Mesenchymal stem cell (in vitro differentiated cells and primary cell): ENCODE measurements at regions not wholly inside any gene's neighbourhood (a gene's known extent, or its start where the extent isn't known, plus 50 kb on each side); places are given as distances from the start of the nearest gene placed in this dataset.
A peak's percentile ranks its signal among the peaks of the same experiment; 100 is the strongest.

ENCODE experiments used
- DNase-seq: peaks from one replicate; pipeline ENCODE4 v3.0.0-alpha.2; 2013
- H2AFZ ChIP-seq: one replicate; pipeline ENCODE4 v1.6.1; 2013; ENCODE audit warnings: low read depth, mild to moderate bottlenecking, control low read depth, inconsistent platforms, low read length, moderate library complexity
- H2AK5ac ChIP-seq: 2 replicates; pipeline ENCODE4 v1.6.1; 2013; ENCODE audit warnings: low read length, moderate library complexity, mild to moderate bottlenecking, inconsistent platforms; ENCODE audit not compliant: severe bottlenecking
- H2BK120ac ChIP-seq: one replicate; pipeline ENCODE4 v1.6.1; 2013; ENCODE audit warnings: low read depth, mild to moderate bottlenecking, inconsistent platforms, low read length, moderate library complexity
- H2BK12ac ChIP-seq, 2 experiments: one replicate each; pipeline ENCODE4 v1.6.1; 2013; ENCODE audit warnings: inconsistent platforms in 2 of 2, low read length in 2 of 2, mild to moderate bottlenecking in 2 of 2, moderate library complexity in 2 of 2, control low read depth in 1 of 2
- H2BK15ac ChIP-seq: one replicate; pipeline ENCODE4 v1.6.1; 2013; ENCODE audit warnings: mild to moderate bottlenecking, low read depth, inconsistent platforms; ENCODE audit not compliant: poor library complexity, severe bottlenecking
- H2BK5ac ChIP-seq: 2 replicates; pipeline ENCODE4 v1.6.1; 2013; ENCODE audit warnings: low read depth, mild to moderate bottlenecking, low read length, control low read depth, inconsistent platforms; ENCODE audit not compliant: poor library complexity, severe bottlenecking
- H3K14ac ChIP-seq, 2 experiments: one replicate each; pipeline ENCODE4 v1.6.1; 2013; ENCODE audit warnings: inconsistent platforms in 2 of 2, low read length in 2 of 2, control low read depth in 1 of 2, mild to moderate bottlenecking in 1 of 2, moderate library complexity in 1 of 2
- H3K18ac ChIP-seq, 2 experiments: one replicate each; pipeline ENCODE4 v1.6.1; 2013; ENCODE audit warnings: inconsistent platforms in 2 of 2, low read length in 2 of 2, control low read depth in 1 of 2, low read depth in 1 of 2, mild to moderate bottlenecking in 1 of 2
- H3K23ac ChIP-seq, 2 experiments: one replicate each; pipeline ENCODE4 v1.6.1; 2013; ENCODE audit warnings: inconsistent platforms in 2 of 2, low read length in 2 of 2, mild to moderate bottlenecking in 2 of 2, moderate library complexity in 2 of 2, control low read depth in 1 of 2
- H3K27ac ChIP-seq: 2 replicates; pipeline ENCODE4 v1.5.1; 2013; ENCODE audit warnings: mild to moderate bottlenecking, moderate library complexity, low read length, control low read depth, inconsistent platforms; ENCODE audit not compliant: poor library complexity, severe bottlenecking
- H3K27me3 ChIP-seq, 2 experiments: 2 replicates each; pipeline versions ENCODE4 v1.6.1 to v1.7.0; 2013; ENCODE audit warnings: low read length in 2 of 2, mild to moderate bottlenecking in 2 of 2, moderate library complexity in 2 of 2, control low read depth in 1 of 2, inconsistent platforms in 1 of 2; ENCODE audit not compliant: control insufficient read depth in 1 of 2, insufficient read depth in 1 of 2
- H3K36me3 ChIP-seq, 2 experiments: 2 replicates each; pipeline versions ENCODE4 v1.6.1 to v1.7.0; 2013; ENCODE audit warnings: low read length in 2 of 2, control low read depth in 1 of 2, inconsistent platforms in 1 of 2, low read depth in 1 of 2, mild to moderate bottlenecking in 1 of 2; ENCODE audit not compliant: insufficient read depth in 2 of 2, control insufficient read depth in 1 of 2
- H3K4ac ChIP-seq, 2 experiments: one replicate each; pipeline ENCODE4 v1.6.1; 2013; ENCODE audit warnings: inconsistent platforms in 2 of 2, low read length in 2 of 2, mild to moderate bottlenecking in 2 of 2, moderate library complexity in 2 of 2, control low read depth in 1 of 2, low read depth in 1 of 2
- H3K4me1 ChIP-seq: 2 replicates; pipeline ENCODE4 v1.6.1; 2013; ENCODE audit warnings: low read depth, low read length, control low read depth; ENCODE audit not compliant: control insufficient read depth, insufficient read depth
- H3K4me2 ChIP-seq: 2 replicates; pipeline ENCODE4 v1.6.1; 2013; ENCODE audit warnings: low read length, mild to moderate bottlenecking, inconsistent platforms; ENCODE audit not compliant: poor library complexity, severe bottlenecking
- H3K4me3 ChIP-seq, 2 experiments: 2 replicates each; pipeline versions ENCODE4 v1.5.1 to v1.7.0; 2013; ENCODE audit warnings: low read length in 2 of 2, mild to moderate bottlenecking in 2 of 2, control low read depth in 1 of 2, low read depth in 1 of 2; ENCODE audit not compliant: insufficient read depth in 1 of 2
- H3K79me1 ChIP-seq: replicated peaks from 2 replicates; pipeline ENCODE4 v1.6.1; 2013; ENCODE audit warnings: mild to moderate bottlenecking, control low read depth, low read length, inconsistent platforms; ENCODE audit not compliant: poor library complexity, severe bottlenecking
- H3K9ac ChIP-seq: 2 replicates; pipeline ENCODE4 v1.7.0; 2013; ENCODE audit warnings: mild to moderate bottlenecking, low read length, moderate library complexity
- H3K9me3 ChIP-seq: 2 replicates; pipeline ENCODE4 v1.7.0; 2013; ENCODE audit warnings: mild to moderate bottlenecking, low read length; ENCODE audit not compliant: control insufficient read depth
- H4K8ac ChIP-seq: one replicate; pipeline ENCODE4 v1.6.1; 2013; ENCODE audit warnings: inconsistent platforms, mild to moderate bottlenecking, low read length, moderate library complexity
- H4K91ac ChIP-seq: one replicate; pipeline ENCODE4 v1.6.1; 2013; ENCODE audit warnings: mild to moderate bottlenecking, low read length, inconsistent platforms
- WGBS: methylation state at CpG from one replicate; pipeline ENCODE4 v1.1.7; 2013; ENCODE audit warnings: mixed read lengths; 5-methylcytosine and 5-hydroxymethylcytosine counted together

DNA sequence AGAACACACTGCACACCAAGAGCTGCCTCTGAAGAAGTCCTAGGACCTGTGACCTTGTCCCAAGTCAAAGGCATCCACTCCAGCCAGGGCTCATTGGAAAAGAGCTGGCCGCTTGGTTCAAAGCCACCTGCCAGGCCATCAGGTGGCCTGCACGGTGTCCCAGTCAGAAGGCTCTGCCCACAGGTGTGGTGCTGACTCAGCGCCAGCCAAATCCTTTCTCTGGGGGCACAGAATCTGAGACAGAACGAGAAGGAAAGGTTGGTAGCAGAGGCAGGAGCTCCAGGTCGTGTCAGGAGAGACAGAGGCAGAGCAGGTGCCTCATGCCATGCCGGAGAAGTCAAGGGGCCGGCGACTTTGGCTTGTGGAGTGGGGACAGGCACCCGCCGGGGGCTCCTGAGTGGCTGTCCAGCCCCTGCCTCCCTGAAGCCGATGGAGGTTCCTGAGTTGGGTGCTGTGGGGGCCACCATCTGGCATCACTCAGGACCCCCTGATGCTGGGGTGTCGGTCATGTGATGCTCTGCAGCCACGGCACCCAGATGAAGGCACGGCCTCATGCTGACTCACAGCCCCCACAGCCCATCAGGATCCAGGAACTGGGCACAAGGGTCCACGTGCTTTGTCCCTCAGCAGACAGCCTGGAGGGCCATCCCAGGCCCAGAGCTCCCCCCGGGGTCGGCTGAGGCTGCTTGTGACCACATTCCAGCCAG, 128.1 kb upstream of the FOXF1 start:
- Histone ChIP-seq H4K91ac (peak overlapping the region; percentile 90), H2BK120ac (peak overlapping the region; percentile 81), H3K4me3 (no peak overlapping the region), H2BK15ac (peak overlapping the region; percentile 99), H2AK5ac (no peak overlapping the region), H2AFZ (no peak overlapping the region), H3K4me1 (peaks cover 2% of the 10 kb centered on the region), H4K8ac (peak overlapping the region; percentile 76), H3K4me2 (no peak overlapping the region), H3K9me3 (no peaks in the 10 kb centered on the region), H2BK12ac (peak overlapping the region; percentile 99 to 100), H3K36me3 (no peaks in the 10 kb centered on the region), H3K18ac (peak overlapping the region; percentile 31 to 93), H3K14ac (peak overlapping the region in 1 of 2 experiments; percentile 80), H3K79me1 (no peaks in the 10 kb centered on the region), H3K9ac (no peak overlapping the region), H3K27me3 (peaks cover 0 to 10% of the 10 kb centered on the region in 2 experiments), H3K23ac (no peak overlapping the region), H3K4ac (peak overlapping the region; percentile 42 to 96), H2BK5ac (no peak overlapping the region), H3K27ac (no peak overlapping the region)
- 86% methylated on average over 17 of the region's 17 CpGs for WGBS
- no peak for DNase-seq

DNA sequence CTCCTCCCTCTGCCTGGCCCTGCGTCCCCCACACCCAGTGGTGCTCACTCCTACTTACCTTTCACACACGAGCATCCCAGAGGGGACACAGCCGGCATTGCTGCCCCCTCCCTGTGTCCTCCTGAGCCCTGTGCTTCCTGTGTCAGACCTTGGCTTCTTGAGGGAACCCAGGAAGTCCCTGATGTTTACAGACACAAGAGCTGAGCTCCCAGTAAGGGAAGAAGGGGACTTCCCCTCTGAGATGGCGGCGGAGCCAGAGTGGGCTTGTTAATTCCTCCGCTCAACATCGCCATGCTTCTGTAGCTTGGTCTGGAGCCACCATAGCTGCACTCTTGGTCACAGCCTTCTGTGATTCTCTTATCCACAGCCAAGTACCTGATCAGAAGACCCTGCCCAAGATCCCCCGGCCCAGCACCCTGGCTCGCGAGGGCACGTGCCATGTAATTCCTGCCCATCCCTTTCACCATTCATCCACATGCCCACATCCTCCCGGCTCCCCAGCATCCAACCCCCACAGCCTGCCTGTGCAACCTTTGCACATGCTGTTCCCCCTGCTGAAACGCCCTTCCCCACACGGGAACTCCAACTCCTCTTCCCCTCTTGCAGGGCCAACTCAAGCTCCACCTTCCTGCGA, 127.4 kb upstream of the FOXF1 start:
- Histone ChIP-seq H2BK5ac (no peak overlapping the region), H3K9me3 (peaks cover 3% of the 10 kb centered on the region), H4K91ac (peak overlapping the region; percentile 90), H2BK120ac (peak overlapping the region; percentile 81), H2BK12ac (peak overlapping the region; percentile 15 to 100), H3K4ac (peak overlapping the region; percentile 9), H3K9ac (no peak overlapping the region), H3K23ac (no peak overlapping the region), H3K79me1 (no peaks in the 10 kb centered on the region), H3K27ac (no peak overlapping the region), H3K27me3 (peaks cover 0 to 8% of the 10 kb centered on the region in 2 experiments), H2AFZ (no peak overlapping the region), H3K4me3 (no peak overlapping the region), H3K36me3 (no peaks in the 10 kb centered on the region), H3K14ac (peak overlapping the region in 1 of 2 experiments; percentile 87), H3K4me2 (no peak overlapping the region), H2AK5ac (no peak overlapping the region), H3K4me1 (peaks cover 2% of the 10 kb centered on the region), H4K8ac (peak overlapping the region; percentile 76), H2BK15ac (peak overlapping the region; percentile 99), H3K18ac (peak overlapping the region; percentile 47 to 93)
- WGBS = 89% methylated on average over 15 of the region's 15 CpGs
- peak; percentile 54 for DNase-seq

DNA sequence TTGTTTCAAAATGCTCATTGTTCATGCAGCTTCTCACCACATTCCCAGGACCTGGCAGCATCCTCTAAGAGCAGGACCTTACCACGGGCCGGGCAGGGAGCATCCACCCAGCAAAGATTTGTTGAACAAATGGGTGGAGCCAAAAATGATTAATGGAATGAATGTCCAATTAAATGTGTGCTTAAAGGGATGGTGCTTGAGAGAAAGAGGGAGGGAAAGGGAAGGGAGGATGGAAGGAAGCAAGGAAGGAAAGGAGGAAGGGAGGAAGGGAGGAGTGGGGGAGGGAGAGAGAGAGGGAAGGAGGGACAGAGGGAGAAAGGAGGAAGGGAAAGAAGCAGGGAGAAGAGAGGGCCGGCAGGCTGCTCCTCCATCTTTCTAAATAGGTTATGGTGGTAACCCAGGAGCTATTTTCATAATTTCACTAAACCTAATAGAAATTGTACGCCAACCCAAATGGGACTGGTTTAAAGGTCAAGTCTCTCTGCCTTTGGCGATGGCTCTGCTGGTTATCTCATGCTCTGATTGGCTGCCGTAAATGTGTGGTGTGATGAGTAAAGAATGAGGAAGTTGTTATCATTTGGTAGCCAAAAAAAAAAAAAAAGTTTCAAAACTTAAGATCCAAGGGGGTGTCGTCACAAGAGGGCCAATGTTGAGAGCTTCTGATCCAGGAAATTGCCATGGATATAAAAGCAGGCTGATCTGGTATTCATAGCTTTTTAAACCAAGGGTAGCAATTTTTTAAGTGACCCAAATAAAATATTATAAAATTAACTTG, 126.7 kb upstream of the FOXF1 start:
- Histone ChIP-seq H3K4me3 (peak overlapping the region in 1 of 2 experiments; percentile 42), H2BK12ac (peak overlapping the region; percentile 98 to 100), H3K4me2 (no peak overlapping the region), H2BK120ac (peak overlapping the region; percentile 94), H3K18ac (peak overlapping the region; percentile 47 to 93), H3K36me3 (no peaks in the 10 kb centered on the region), H3K27me3 (peaks cover 0 to under 1% of the 10 kb centered on the region in 2 experiments), H2AFZ (no peak overlapping the region), H3K4me1 (no peaks in the 10 kb centered on the region), H4K91ac (peak overlapping the region; percentile 90), H3K4ac (peak overlapping the region; percentile 9 to 90), H3K79me1 (no peaks in the 10 kb centered on the region), H2AK5ac (no peak overlapping the region), H3K27ac (no peak overlapping the region), H2BK15ac (peak overlapping the region; percentile 82), H3K9me3 (peaks cover 5% of the 10 kb centered on the region), H2BK5ac (no peak overlapping the region), H4K8ac (peak overlapping the region; percentile 38), H3K9ac (peak overlapping the region; percentile 65), H3K23ac (no peak overlapping the region), H3K14ac (peak overlapping the region in 1 of 2 experiments; percentile 87)
- DNase-seq = peak; percentile 95
- 9% methylated on average over 6 of the region's 7 CpGs for WGBS

DNA sequence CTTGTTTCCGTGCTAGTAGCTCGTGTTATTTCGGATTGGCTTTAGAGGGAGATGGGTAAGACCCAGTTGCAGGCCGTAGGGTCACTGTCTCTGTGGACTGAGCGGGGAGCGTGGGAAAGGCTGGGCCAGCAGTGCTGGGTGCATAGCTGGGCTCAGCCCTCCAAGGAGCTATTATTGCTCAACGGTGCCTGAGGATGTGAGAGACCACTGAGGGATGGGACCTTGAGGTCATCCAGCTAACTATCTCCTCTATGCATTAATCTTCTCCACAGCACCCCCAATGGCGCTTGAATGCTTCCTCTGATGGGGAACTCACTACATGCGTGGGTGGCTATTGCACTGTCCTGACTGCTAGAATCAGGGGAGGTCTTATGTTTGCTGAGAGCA, 126.1 kb upstream of the FOXF1 start:
- H3K23ac ChIP-seq = no peak overlapping the region

More for the DNA sequence above, 126.1 kb upstream of the FOXF1 start:
- Histone ChIP-seq H2BK5ac (no peak overlapping the region), H3K18ac (peak overlapping the region; percentile 95 to 96), H3K14ac (peak overlapping the region in 1 of 2 experiments; percentile 82), H2BK15ac (peak overlapping the region; percentile 82), H3K4ac (peak overlapping the region; percentile 88 to 90), H3K4me2 (no peak overlapping the region), H3K27ac (no peak overlapping the region), H3K4me1 (no peaks in the 10 kb centered on the region), H2AK5ac (no peak overlapping the region), H4K91ac (peak overlapping the region; percentile 98), H2BK12ac (peak overlapping the region; percentile 98), H3K36me3 (no peaks in the 10 kb centered on the region), H3K9me3 (peaks cover 5% of the 10 kb centered on the region), H2AFZ (no peak overlapping the region), H3K79me1 (no peaks in the 10 kb centered on the region), H3K4me3 (no peak overlapping the region), H3K9ac (peak overlapping the region; percentile 57), H4K8ac (peak overlapping the region; percentile 98), H2BK120ac (peak overlapping the region; percentile 94), H3K27me3 (no peaks in the 10 kb centered on the region)
- DNase-seq = no peak
- 84% methylated on average over 6 of the region's 9 CpGs for WGBS
